Kidney (tissue), 13 donors: ENCODE measurements at regions not wholly inside any gene's neighbourhood (a gene's known extent, or its start where the extent isn't known, plus 50 kb on each side); places are given as distances from the start of the nearest gene placed in this dataset.

ENCODE experiments used
- DNase-seq, 5 donors: peaks; one replicate each; pipeline ENCODE4 v3.0.0-alpha.2; 2013 to 2020
- FAIRE-seq: peaks from 2 replicates; lab custom pipeline; 2012; peaks lifted over from hg19 to GRCh38; lab: Jason Lieb, UNC
- H3K27ac ChIP-seq, 2 donors: one replicate each; pipeline ENCODE4 v1.7.0; 2013; ENCODE audit warnings: low read depth in 2 of 2, low read length in 2 of 2, inconsistent platforms in 1 of 2
- H3K27me3 ChIP-seq: one replicate; pipeline ENCODE4 v1.7.1; 2013; ENCODE audit warnings: low read length, inconsistent platforms; ENCODE audit not compliant: control insufficient read depth, insufficient read depth
- H3K36me3 ChIP-seq, 3 donors: one replicate each; pipeline versions ENCODE4 v1.7.0 to v1.7.1; 2013; ENCODE audit warnings: low read length in 3 of 3, control low read depth in 1 of 3, inconsistent platforms in 1 of 3; ENCODE audit not compliant: insufficient read depth in 3 of 3, control insufficient read depth in 2 of 3
- H3K4me1 ChIP-seq, 3 donors: one replicate each; pipeline versions ENCODE4 v1.7.0 to v1.7.1; 2013; ENCODE audit warnings: low read length in 3 of 3, inconsistent platforms in 1 of 3, low read depth in 1 of 3; ENCODE audit not compliant: control insufficient read depth in 2 of 3, insufficient read depth in 2 of 3
- H3K4me3 ChIP-seq, 3 donors: one replicate each; pipeline versions ENCODE4 v1.7.0 to v1.8.1; 2013; ENCODE audit warnings: low read length in 3 of 3, control low read depth in 1 of 3, inconsistent platforms in 1 of 3
- H3K9ac ChIP-seq, 3 donors: one replicate each; pipeline versions ENCODE4 v1.7.0 to v1.7.1; 2013; ENCODE audit warnings: low read length in 3 of 3, control low read depth in 1 of 3, inconsistent platforms in 1 of 3
- H3K9me3 ChIP-seq, 3 donors: one replicate each; pipeline versions ENCODE4 v1.7.0 to v1.7.1; 2013; ENCODE audit warnings: low read length in 3 of 3, control low read depth in 1 of 3, inconsistent platforms in 1 of 3; ENCODE audit not compliant: control insufficient read depth in 2 of 3, insufficient read depth in 1 of 3
- intact Hi-C: fragments of 100-400 bp; cut with DNase I; formaldehyde crosslinking; loops from one replicate; pipeline ENCODE4 v1.11.1; 2022
- TF ChIP-seq, protein P1 (sequence below): IDR thresholded peaks from 3 replicates; pipeline ENCODE4 v1.5.1; 2012; ENCODE audit warnings: mild to moderate bottlenecking, moderate library complexity, borderline replicate concordance; ENCODE audit not compliant: insufficient read depth; ENCODE audit errors: extremely low read depth
- donor health status: control.
- donor health status: control.
- donor health status: control.
- donor health status: control.
- donor health status: control.
- donor health status: DM: yes; HTN: yes; CAD: no.
- donor health status: Normal renal cell carcinoma (clear cell type).

DNA sequence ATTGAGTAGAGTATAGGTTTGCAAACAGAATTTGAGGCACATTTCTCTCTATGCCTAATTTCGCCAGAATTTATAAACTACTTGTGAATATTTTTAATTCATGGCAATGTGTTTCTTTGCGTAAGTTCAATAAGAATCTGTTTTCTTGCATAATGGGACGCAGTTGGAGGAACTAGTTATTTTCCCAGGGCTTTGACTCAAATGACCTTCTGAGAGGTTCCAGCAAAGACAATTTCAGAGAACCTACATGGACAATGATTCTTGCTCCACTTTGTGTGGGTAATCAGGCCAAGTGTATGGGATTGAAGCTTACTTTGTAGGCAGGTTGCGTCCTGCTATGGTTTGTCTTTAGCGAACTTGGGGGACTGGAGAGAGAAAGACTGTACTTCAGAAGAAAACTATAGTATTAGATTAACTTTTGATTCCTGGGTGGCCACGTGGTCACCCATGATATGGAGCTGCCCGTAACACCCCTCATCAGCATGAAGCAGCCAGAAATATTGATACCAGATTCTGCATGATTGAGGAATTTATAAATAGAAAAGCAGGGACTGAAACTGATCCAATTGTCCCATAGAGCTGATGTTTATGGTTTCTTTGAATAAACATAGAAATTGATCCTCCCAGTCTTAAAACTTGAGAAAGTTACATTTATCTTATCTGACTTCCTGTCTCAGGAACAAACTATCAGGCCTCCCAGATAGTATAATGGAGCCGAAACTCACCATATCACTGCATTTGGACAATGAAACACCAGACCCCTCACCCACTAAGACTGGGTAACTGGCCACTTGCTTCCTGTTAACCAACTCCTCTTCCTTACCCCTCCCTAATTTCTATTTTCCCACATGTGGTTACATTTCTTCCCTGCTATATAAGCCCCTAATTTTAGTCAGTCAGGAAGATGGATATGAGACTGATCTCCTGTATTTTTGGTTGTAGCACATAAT, 815.3 kb upstream of the HS6ST1 start:
- FAIRE-seq, result no peak
- H3K27me3 ChIP-seq, result no peaks in the 10 kb centered on the region

DNA sequence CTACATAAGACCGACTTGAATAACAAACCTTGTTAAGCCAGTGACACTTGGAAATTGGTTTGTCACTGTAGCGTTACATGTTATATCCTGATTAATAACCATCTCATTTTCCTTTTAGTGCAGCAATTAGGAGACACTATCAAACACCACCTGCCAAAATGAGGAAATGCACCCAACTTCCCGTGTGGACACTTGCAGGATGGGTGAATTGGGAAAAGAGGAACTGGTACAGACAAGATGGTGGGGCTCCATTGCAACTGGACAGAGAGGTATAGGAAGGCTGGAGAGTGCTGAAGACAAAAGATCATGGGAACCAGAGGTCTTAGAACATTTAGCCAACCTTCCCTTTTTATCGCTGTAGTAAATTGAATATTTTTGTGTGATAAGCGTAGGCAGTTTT, 816.3 kb upstream of the HS6ST1 start:
- FAIRE-seq (no peak), DNase-seq (no peak)
- no peaks in the 10 kb centered on the region for H3K36me3 ChIP-seq
- H3K27me3 ChIP-seq, result no peaks in the 10 kb centered on the region
- H3K4me1 ChIP-seq, result no peaks in the 10 kb centered on the region
- intact Hi-C loops, result no loop called here
- H3K9ac ChIP-seq, result no peak overlapping the region
- H3K9me3 ChIP-seq, result no peaks in the 10 kb centered on the region
- H3K27ac ChIP-seq, result no peak overlapping the region
- no peak overlapping the region for H3K4me3 ChIP-seq
- TF ChIP-seq, protein P1, sequence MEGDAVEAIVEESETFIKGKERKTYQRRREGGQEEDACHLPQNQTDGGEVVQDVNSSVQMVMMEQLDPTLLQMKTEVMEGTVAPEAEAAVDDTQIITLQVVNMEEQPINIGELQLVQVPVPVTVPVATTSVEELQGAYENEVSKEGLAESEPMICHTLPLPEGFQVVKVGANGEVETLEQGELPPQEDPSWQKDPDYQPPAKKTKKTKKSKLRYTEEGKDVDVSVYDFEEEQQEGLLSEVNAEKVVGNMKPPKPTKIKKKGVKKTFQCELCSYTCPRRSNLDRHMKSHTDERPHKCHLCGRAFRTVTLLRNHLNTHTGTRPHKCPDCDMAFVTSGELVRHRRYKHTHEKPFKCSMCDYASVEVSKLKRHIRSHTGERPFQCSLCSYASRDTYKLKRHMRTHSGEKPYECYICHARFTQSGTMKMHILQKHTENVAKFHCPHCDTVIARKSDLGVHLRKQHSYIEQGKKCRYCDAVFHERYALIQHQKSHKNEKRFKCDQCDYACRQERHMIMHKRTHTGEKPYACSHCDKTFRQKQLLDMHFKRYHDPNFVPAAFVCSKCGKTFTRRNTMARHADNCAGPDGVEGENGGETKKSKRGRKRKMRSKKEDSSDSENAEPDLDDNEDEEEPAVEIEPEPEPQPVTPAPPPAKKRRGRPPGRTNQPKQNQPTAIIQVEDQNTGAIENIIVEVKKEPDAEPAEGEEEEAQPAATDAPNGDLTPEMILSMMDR, result no peak

More for the DNA sequence above, 815.3 kb upstream of the HS6ST1 start:
- Histone ChIP-seq H3K4me1 (no peaks in the 10 kb centered on the region), H3K36me3 (no peaks in the 10 kb centered on the region), H3K9ac (no peak overlapping the region), H3K4me3 (no peak overlapping the region), H3K9me3 (no peaks in the 10 kb centered on the region), H3K27ac (no peak overlapping the region)
- no peak for DNase-seq
- intact Hi-C loops, result no loop called here
- TF ChIP-seq, protein P1, result no peak

DNA sequence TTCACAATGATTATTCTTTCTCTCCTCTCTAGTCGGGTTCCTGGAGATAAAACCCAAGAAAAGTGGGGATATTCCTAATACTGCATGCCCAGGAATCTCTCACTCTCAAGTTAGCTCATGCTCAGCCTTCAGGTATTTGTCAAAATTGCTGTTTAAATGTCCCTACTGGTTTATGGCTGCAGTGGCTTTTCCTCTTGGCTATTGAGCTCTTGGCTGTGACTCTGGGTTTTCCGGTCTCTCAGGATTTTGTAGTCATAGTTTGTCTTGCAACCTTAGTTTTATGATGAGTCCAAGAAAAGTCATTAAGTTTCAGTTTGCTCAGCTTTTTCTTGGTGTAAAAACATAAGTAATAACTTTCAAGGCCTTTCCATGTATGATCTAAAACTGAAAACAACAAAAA, 820.7 kb upstream of the HS6ST1 start:
- H3K27ac ChIP-seq, result no peak overlapping the region
- no peak overlapping the region for H3K9ac ChIP-seq
- no peak overlapping the region for H3K4me3 ChIP-seq
- FAIRE-seq (no peak), DNase-seq (no peak)
- intact Hi-C loops, result no loop called here
- H3K4me1 ChIP-seq, result no peaks in the 10 kb centered on the region
- H3K9me3 ChIP-seq, result no peaks in the 10 kb centered on the region
- TF ChIP-seq, protein P1, result no peak
- H3K27me3 ChIP-seq, result no peaks in the 10 kb centered on the region
- H3K36me3 ChIP-seq, result no peaks in the 10 kb centered on the region
